ENCODE measurements at regions not wholly inside any gene's neighbourhood (a gene's known extent, or its start where the extent isn't known, plus 50 kb on each side); places are given as distances from the start of the nearest gene placed in this dataset.

DNA sequence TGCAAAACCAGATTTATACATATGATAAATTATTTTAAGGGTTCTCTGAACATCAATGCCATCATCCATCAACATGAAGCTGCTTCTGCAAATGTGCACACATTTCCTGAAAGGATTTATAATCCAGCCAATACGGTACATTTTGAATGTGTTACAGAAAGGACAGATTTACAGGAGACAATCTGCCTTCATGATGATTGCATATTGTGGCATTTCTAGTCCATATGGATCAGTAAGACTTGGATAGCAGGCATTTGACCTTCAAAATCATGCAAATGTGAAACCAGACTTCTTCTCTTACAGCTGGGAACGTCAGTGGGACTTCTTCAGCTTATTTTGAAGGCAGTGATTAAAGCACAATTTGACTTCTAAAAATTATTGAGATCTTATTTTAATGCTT is 217.3 kb upstream of the GK2 start:
- no peak for TF ChIP-seq EZH2phosphoT487 (IDR thresholded peaks at IDR 0.05; ENCODE audit: insufficient read depth, low read depth)
- TF ChIP-seq EZH2 (IDR thresholded peaks at IDR 0.05; ENCODE audit: insufficient read depth, poor library complexity, severe bottlenecking): no peak
